GM23338 (cell line): ENCODE measurements at regions not wholly inside any gene's neighbourhood (a gene's known extent, or its start where the extent isn't known, plus 50 kb on each side); places are given as distances from the start of the nearest gene placed in this dataset.

ENCODE experiments used
- ATAC-seq: fragments of 200-7000 bp; cut with Tn5 transposase; 3 replicates; pipeline ENCODE4 v1.9.1; 2020
- DNase-seq: peaks from one replicate; pipeline ENCODE4 v3.0.0-alpha.2; 2015; ENCODE audit warnings: low spot score
- H2AFZ ChIP-seq: fragments of 200-600 bp; sonication (generic); 2 replicates; pipeline ENCODE4 v1.8.0; 2016; ENCODE audit warnings: antibody characterized with exemption, mild to moderate bottlenecking, moderate library complexity
- H3F3A ChIP-seq: fragments of 200-600 bp; sonication (generic); replicated peaks from 2 replicates; pipeline ENCODE4 v1.8.0; 2017; ENCODE audit warnings: antibody characterized with exemption, mixed run types, low read depth
- H3K27ac ChIP-seq: fragments of 200-600 bp; sonication (generic); 2 replicates; pipeline ENCODE4 v1.6.1; 2016; ENCODE audit warnings: low read depth
- H3K27me3 ChIP-seq: fragments of 200-600 bp; sonication (generic); 2 replicates; pipeline ENCODE4 v1.8.0; 2016; ENCODE audit warnings: mild to moderate bottlenecking, mixed run types, moderate library complexity; ENCODE audit not compliant: insufficient read depth
- H3K36me3 ChIP-seq: fragments of 200-600 bp; sonication (generic); 2 replicates; pipeline ENCODE4 v1.8.0; 2016; ENCODE audit warnings: mild to moderate bottlenecking; ENCODE audit not compliant: insufficient read depth
- H3K4me1 ChIP-seq: fragments of 200-600 bp; sonication (generic); 2 replicates; pipeline ENCODE4 v1.8.0; 2016; ENCODE audit warnings: mild to moderate bottlenecking, moderate library complexity; ENCODE audit not compliant: insufficient read depth
- H3K4me2 ChIP-seq: fragments of 200-600 bp; sonication (generic); 2 replicates; pipeline ENCODE4 v1.7.1; 2017; ENCODE audit warnings: mixed run types
- H3K4me3 ChIP-seq: fragments of 200-600 bp; sonication (generic); 2 replicates; pipeline ENCODE4 v1.6.1; 2016; ENCODE audit warnings: mixed run types
- H3K79me2 ChIP-seq: fragments of 200-600 bp; sonication (generic); replicated peaks from 2 replicates; pipeline ENCODE4 v1.8.0; 2017; ENCODE audit warnings: mild to moderate bottlenecking; ENCODE audit not compliant: insufficient read depth
- H3K9me2 ChIP-seq: fragments of 200-600 bp; sonication (generic); 2 replicates; pipeline ENCODE4 v1.8.0; 2017; ENCODE audit not compliant: insufficient read depth
- H4K20me1 ChIP-seq: fragments of 200-600 bp; sonication (generic); replicated peaks from 2 replicates; pipeline ENCODE4 v1.8.0; 2017; ENCODE audit warnings: mild to moderate bottlenecking; ENCODE audit not compliant: insufficient read depth
- H3K27ac Mint-ChIP-seq: 2 replicates; pipeline ENCODE4 v1.8.0; 2020; ENCODE audit warnings: inconsistent platforms, mild to moderate bottlenecking, moderate library complexity, mixed read lengths
- H3K27me3 Mint-ChIP-seq: 3 replicates; pipeline ENCODE4 v1.8.0; 2022; ENCODE audit warnings: low read depth, mild to moderate bottlenecking, moderate library complexity, mixed read lengths, inconsistent platforms; ENCODE audit not compliant: insufficient read depth, poor library complexity
- H3K36me3 Mint-ChIP-seq: 3 replicates; pipeline ENCODE4 v1.8.0; 2021; ENCODE audit warnings: low read depth, mild to moderate bottlenecking, inconsistent platforms, moderate library complexity, mixed read lengths
- H3K4me1 Mint-ChIP-seq: 3 replicates; pipeline ENCODE4 v1.8.0; 2020; ENCODE audit warnings: mild to moderate bottlenecking, inconsistent platforms, mixed read lengths
- H3K4me3 Mint-ChIP-seq: 3 replicates; pipeline ENCODE4 v1.8.0; 2021; ENCODE audit warnings: moderate library complexity, mild to moderate bottlenecking, inconsistent platforms, mixed read lengths
- H3K9me3 Mint-ChIP-seq: 3 replicates; pipeline ENCODE4 v1.8.0; 2020; ENCODE audit warnings: moderate library complexity, mild to moderate bottlenecking, inconsistent platforms, mixed read lengths
- CREB1 ChIP-seq: fragments of 250-450 bp; sonication (Bioruptor Pico); IDR thresholded peaks from 2 replicates; pipeline ENCODE4 v1.5.0; 2020; ENCODE audit warnings: low read depth, mild to moderate bottlenecking, moderate library complexity
- CTCF ChIP-seq, 2 experiments: fragments of 200-600 bp in 1 of 2; sonication (generic) in 1 of 2; conservative IDR thresholded peaks; 2 replicates each; pipeline versions ENCODE4 v1.5.1 to v1.6.1; 2016 to 2017; ENCODE audit warnings: antibody characterized with exemption in 2 of 2, low read depth in 2 of 2, mild to moderate bottlenecking in 2 of 2, moderate library complexity in 1 of 2
- EZH2phosphoT487 ChIP-seq: fragments of 200-600 bp; sonication (generic); IDR thresholded peaks from one replicate; pipeline ENCODE4 v1.8.1; 2018; ENCODE audit warnings: antibody characterized with exemption; ENCODE audit not compliant: unreplicated experiment
- JUNB ChIP-seq: IDR thresholded peaks from one replicate; pipeline ENCODE4 v1.6.1; 2016; ENCODE audit warnings: antibody characterized with exemption; ENCODE audit not compliant: unreplicated experiment
- NANOG ChIP-seq: IDR thresholded peaks from 2 replicates; pipeline ENCODE4 v1.6.1; 2016; ENCODE audit warnings: antibody characterized with exemption, borderline replicate concordance
- REST ChIP-seq: IDR thresholded peaks from one replicate; pipeline ENCODE4 v1.6.1; 2018; ENCODE audit warnings: antibody characterized with exemption; ENCODE audit not compliant: unreplicated experiment
- STAT1 ChIP-seq: IDR thresholded peaks from one replicate; pipeline ENCODE4 v1.6.1; 2016; ENCODE audit warnings: antibody characterized with exemption; ENCODE audit not compliant: unreplicated experiment
- ZNF114 ChIP-seq: fragments of 250-450 bp; sonication (Bioruptor Pico); IDR thresholded peaks from 2 replicates; pipeline ENCODE4 v1.5.0; 2020; ENCODE audit warnings: mild to moderate bottlenecking, moderate library complexity
- ZNF462 ChIP-seq: fragments of 250-450 bp; sonication (Bioruptor Pico); IDR thresholded peaks from 2 replicates; pipeline ENCODE4 v1.5.0; 2020; ENCODE audit warnings: mild to moderate bottlenecking, moderate library complexity

- TF ChIP-seq REST (no peak), ZNF114 (CRISPR knock-in tag) (no peak)
Observed at GRCh38 chr16:27701381-27701780, 151.4 kb downstream of the KATNIP start (continued).

GRCh38 chr16:27703121-27703520 lies 153.2 kb downstream of the KATNIP start:
- Histone ChIP-seq H3K4me1 (no peaks in the 10 kb centered on the region; the same call in 1 of the 2 replicates), H4K20me1 (no peaks in the 10 kb centered on the region), H3K79me2 (no peaks in the 10 kb centered on the region), H3K27me3 (no peaks in the 10 kb centered on the region), H2AFZ (no peak overlapping the region), H3K4me3 (no peak overlapping the region), H3K36me3 (no peaks in the 10 kb centered on the region), H3F3A (no peaks in the 10 kb centered on the region), H3K9me2 (no peaks in the 10 kb centered on the region), H3K4me2 (no peak overlapping the region), H3K27ac (0 out of 2 replicates have a peak overlapping the region, but pooled peaks have one; percentile 14)
- Mint-ChIP-seq H3K27ac (0 out of 2 replicates have a peak overlapping the region, but pooled peaks have one; percentile 65), H3K36me3 (peaks cover 2% of the 10 kb centered on the region; the same call in 1 of the 3 replicates), H3K4me1 (peaks cover 22% of the 10 kb centered on the region), H3K9me3 (no peaks in the 10 kb centered on the region), H3K4me3 (no peak overlapping the region), H3K27me3 (no peaks in the 10 kb centered on the region)
- ATAC-seq (no peak), DNase-seq (no peak)
- TF ChIP-seq CREB1 (no peak), NANOG (no peak), CTCF (conservative IDR thresholded peaks at IDR 0.05; ENCODE audit: low read depth in 2 of 2) (no peak), ZNF462 (CRISPR knock-in tag) (no peak), STAT1 (no peak), EZH2phosphoT487 (no peak), REST (no peak), JUNB (no peak)
